Left lung (tissue), 4 donors: ENCODE measurements at regions not wholly inside any gene's neighbourhood (a gene's known extent, or its start where the extent isn't known, plus 50 kb on each side); places are given as distances from the start of the nearest gene placed in this dataset.

Source experiments
- ATAC-seq: fragments of 200-7000 bp; cut with Tn5 transposase; one replicate; pipeline ENCODE4 v1.9.1; 2020; ENCODE audit warnings: moderate library complexity
- DNase-seq, 4 donors: peaks; one replicate each; pipeline ENCODE4 v3.0.0-alpha.2; 2013 to 2020
- H3K27ac ChIP-seq, 2 donors: fragments of 200-600 bp; sonication (generic) in 1 of 2; one replicate each; pipeline versions ENCODE4 v1.5.0 to v1.8.0; 2020 to 2021
- H3K27me3 ChIP-seq, 2 donors: fragments of 200-600 bp; sonication (generic) in 1 of 2; one replicate each; pipeline versions ENCODE4 v1.5.0 to v1.8.0; 2020 to 2021
- H3K36me3 ChIP-seq, 2 donors: fragments of 200-600 bp; sonication (generic) in 1 of 2; one replicate each; pipeline versions ENCODE4 v1.5.0 to v1.8.0; 2020 to 2021
- H3K4me1 ChIP-seq, 2 donors: fragments of 200-600 bp; one replicate each; pipeline ENCODE4 v1.8.0; 2021
- H3K4me3 ChIP-seq, 2 donors: fragments of 200-600 bp; sonication (generic) in 1 of 2; one replicate each; pipeline versions ENCODE4 v1.5.0 to v1.8.0; 2020 to 2021; ENCODE audit warnings: mild to moderate bottlenecking in 1 of 2
- H3K9me3 ChIP-seq, 2 donors: fragments of 200-600 bp; sonication (generic) in 1 of 2; one replicate each; pipeline versions ENCODE4 v1.5.0 to v1.8.0; 2020 to 2021
- intact Hi-C, 2 donors: fragments of 100-400 bp; cut with DNase I; formaldehyde crosslinking; loops; one replicate each; pipeline versions ENCODE4 v1.11.2 to v1.14.2; 2022
- TF ChIP-seq, protein P1 (sequence below), 2 donors: fragments of 200-600 bp; sonication (generic) in 1 of 2; IDR thresholded peaks; one replicate each; pipeline versions ENCODE4 v1.5.0 to v1.8.0; 2021; ENCODE audit warnings: antibody characterized with exemption in 2 of 2
- donor health status: DM: no; HTN: yes; CAD: no.
- donor health status: DM: no; HTN: no; CAD: no.

DNA sequence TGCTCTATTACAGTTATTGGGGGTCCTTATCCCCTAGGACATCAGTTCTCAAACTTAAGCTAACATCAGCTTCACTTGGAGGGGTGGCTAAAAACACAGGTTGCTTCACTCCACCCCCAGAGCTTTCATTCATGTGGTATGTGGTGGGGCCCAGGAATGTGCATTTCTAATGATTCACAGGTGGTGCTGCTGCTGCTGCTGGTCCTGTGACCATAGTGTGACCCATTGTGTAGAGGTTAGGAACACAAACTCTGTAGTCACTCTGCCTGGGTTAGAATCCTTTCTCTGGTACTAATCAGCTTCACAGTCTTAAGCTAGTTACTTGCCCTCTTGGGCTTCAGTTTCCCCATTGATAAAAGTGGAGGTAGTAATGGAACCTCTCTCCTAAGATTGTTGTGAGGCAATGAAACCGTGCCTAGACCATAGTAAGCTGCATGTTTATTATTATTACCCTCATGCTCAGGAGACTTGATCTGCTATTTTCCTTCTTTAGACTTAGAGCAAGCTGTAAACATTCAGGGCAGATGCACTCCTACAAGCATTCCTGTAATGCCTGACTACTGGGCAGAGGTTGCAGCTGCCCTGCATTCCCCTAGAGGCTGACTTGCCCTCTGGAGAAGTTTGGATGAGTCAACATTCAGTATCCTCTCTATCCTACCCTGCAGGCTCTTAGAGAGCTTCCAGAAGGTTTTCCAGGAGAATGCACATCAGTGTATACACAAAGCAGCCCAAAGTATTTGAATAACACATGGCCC lies 94.1 kb upstream of the ACSL4 start:
- DNase-seq (no peak), ATAC-seq (peak; percentile 29)
- no peaks in the 10 kb centered on the region for H3K9me3 ChIP-seq
- no peak overlapping the region for H3K4me3 ChIP-seq
- H3K27ac ChIP-seq: no peak overlapping the region
- H3K36me3 ChIP-seq: no peaks in the 10 kb centered on the region
- H3K27me3 ChIP-seq: no peaks in the 10 kb centered on the region
- peaks cover 0 to 11% of the 10 kb centered on the region in 2 donors for H3K4me1 ChIP-seq
- intact Hi-C loops: no loop called here
- TF ChIP-seq, protein P1, sequence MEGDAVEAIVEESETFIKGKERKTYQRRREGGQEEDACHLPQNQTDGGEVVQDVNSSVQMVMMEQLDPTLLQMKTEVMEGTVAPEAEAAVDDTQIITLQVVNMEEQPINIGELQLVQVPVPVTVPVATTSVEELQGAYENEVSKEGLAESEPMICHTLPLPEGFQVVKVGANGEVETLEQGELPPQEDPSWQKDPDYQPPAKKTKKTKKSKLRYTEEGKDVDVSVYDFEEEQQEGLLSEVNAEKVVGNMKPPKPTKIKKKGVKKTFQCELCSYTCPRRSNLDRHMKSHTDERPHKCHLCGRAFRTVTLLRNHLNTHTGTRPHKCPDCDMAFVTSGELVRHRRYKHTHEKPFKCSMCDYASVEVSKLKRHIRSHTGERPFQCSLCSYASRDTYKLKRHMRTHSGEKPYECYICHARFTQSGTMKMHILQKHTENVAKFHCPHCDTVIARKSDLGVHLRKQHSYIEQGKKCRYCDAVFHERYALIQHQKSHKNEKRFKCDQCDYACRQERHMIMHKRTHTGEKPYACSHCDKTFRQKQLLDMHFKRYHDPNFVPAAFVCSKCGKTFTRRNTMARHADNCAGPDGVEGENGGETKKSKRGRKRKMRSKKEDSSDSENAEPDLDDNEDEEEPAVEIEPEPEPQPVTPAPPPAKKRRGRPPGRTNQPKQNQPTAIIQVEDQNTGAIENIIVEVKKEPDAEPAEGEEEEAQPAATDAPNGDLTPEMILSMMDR (IDR thresholded peaks at IDR 0.05): no peak

DNA sequence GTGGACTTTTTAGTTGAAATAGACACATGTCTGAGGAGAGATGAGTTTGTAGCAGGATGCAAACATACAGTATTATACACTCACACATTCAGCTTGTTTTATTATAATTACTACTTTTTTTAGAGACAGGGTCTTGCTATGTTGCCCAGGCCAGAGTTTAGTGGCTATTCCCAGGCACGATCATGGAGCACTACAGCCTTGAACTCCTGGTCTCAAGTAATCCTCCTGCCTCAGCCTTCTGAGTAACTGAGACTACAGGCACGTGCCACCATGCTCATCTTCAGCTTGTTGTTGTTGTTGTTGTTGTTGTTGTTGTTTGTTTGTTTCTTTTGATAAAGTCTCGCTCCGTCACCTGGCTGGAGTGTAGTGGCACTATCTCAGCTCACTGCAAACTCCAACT lies 94.7 kb upstream of the ACSL4 start:
- H3K4me1 ChIP-seq: peaks cover 0 to 11% of the 10 kb centered on the region in 2 donors
- no peaks in the 10 kb centered on the region for H3K36me3 ChIP-seq
- no peak overlapping the region for H3K4me3 ChIP-seq
- no peaks in the 10 kb centered on the region for H3K27me3 ChIP-seq
- H3K9me3 ChIP-seq: no peaks in the 10 kb centered on the region
- DNase-seq (no peak), ATAC-seq (no peak)
- intact Hi-C loops: no loop called here
- no peak overlapping the region for H3K27ac ChIP-seq
- TF ChIP-seq, protein P1 (IDR thresholded peaks at IDR 0.05): no peak

DNA sequence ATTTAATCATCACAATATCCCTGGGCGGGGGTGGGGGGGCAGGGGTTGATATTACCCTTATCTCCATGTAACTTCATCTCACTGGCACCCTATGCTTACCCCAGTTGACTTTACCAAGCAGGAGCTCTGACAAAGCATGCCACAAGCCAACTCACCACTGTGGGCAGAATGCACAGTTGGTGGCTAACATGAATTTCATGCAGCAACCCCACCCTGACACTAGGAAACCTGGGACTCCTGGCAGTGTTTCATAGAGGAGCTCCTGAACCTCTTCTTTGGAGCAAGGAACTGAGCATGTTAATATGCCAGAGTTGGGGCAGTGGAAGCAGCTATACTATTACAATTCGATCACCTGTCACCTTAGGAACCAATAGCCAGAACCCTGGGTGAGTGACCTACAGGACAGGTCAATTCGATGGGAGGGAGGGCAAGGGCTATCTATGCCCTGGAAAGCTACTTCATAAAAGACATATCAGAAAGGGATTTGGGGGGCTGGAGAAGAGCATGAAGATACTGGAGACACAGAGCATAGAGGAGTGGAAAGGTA lies 97.2 kb upstream of the ACSL4 start:
- H3K27ac ChIP-seq: peak overlapping the region in 1 of 2 donors; percentile 67
- H3K9me3 ChIP-seq: no peaks in the 10 kb centered on the region
- ATAC-seq (no peak), DNase-seq (no peak)
- no peak overlapping the region for H3K4me3 ChIP-seq
- H3K27me3 ChIP-seq: no peaks in the 10 kb centered on the region
- peaks cover 0 to 11% of the 10 kb centered on the region in 2 donors for H3K4me1 ChIP-seq
- intact Hi-C loops: no loop called here
- H3K36me3 ChIP-seq: no peaks in the 10 kb centered on the region
- TF ChIP-seq, protein P1 (IDR thresholded peaks at IDR 0.05): no peak

DNA sequence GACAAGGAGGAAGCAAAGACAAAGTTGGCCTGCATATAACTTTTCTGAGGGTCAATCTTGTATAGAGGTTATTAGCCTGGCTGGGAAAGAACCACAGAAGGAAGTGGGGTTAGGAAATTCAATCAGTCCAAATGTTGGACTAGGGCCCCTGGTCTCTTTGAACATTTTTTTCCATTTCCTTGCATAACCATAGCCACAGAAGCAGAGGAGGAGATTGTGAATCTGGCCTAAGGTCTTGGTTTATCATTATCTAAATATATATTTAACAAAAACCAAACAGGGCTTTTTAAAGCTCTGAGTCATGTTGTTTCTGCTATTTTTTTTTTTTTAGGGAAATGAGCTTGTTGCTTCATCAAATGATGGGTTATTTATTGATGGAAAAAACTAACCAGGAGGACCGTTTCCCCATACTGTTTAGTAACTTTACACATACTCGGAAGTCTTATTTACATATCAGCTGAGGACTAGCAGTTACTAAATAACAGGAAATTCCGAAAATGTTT lies 97.7 kb upstream of the ACSL4 start:
- ATAC-seq (peak; percentile 49), DNase-seq (no peak)
- Histone ChIP-seq H3K36me3 (no peaks in the 10 kb centered on the region), H3K4me3 (no peak overlapping the region), H3K4me1 (peaks cover 0 to 11% of the 10 kb centered on the region in 2 donors), H3K27ac (peak overlapping the region in 1 of 2 donors; percentile 67), H3K27me3 (no peaks in the 10 kb centered on the region), H3K9me3 (no peaks in the 10 kb centered on the region)
- intact Hi-C loops: no loop called here
- TF ChIP-seq, protein P1 (IDR thresholded peaks at IDR 0.05): no peak

DNA sequence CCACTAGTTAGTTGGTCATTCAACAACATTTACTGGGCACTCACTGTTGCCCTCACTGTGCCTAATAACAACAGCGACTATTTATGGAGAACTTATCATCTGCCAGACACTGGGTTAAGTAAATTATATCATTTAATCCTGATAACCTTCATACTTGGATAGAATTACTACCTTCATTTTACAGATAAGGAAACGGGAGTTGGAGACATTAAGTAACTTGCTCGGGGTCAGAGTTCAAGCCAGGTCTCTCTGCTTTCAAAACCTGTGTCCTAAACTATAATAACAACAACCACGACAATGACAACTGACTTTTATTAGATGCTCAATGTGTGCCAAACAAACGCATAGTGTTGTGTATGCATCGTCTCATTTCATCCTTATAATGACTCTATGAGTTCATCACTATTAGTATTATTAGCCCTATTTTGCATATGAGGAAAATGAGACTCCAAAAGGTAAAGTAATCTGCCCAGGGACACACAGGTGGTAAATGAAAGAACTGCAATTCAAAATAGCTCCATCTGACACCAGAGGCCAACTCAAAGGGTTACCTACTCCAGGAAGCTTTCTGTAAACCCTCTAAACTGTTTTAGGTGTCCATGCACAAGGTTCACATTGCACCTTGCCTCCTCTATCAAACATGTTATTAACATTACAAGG lies 98.4 kb upstream of the ACSL4 start:
- ATAC-seq (no peak), DNase-seq (no peak)
- intact Hi-C loops: no loop called here
- TF ChIP-seq, protein P1 (IDR thresholded peaks at IDR 0.05): no peak
- no peak overlapping the region for H3K4me3 ChIP-seq
- no peaks in the 10 kb centered on the region for H3K9me3 ChIP-seq
- H3K36me3 ChIP-seq: no peaks in the 10 kb centered on the region
- H3K27me3 ChIP-seq: no peaks in the 10 kb centered on the region
- peaks cover 0 to 11% of the 10 kb centered on the region in 2 donors for H3K4me1 ChIP-seq
- H3K27ac ChIP-seq: peak overlapping the region in 1 of 2 donors; percentile 67
